Stomach (tissue), 4 donors: ENCODE measurements at regions not wholly inside any gene's neighbourhood (a gene's known extent, or its start where the extent isn't known, plus 50 kb on each side); places are given as distances from the start of the nearest gene placed in this dataset.

Experiments used
- EP300 ChIP-seq: sonication (generic); formaldehyde crosslinking; IDR thresholded peaks from one replicate; pipeline ENCODE4 v1.6.1; 2017; ENCODE audit warnings: antibody characterized with exemption
- POLR2AphosphoS5 ChIP-seq, 3 donors: sonication (generic); formaldehyde crosslinking; IDR thresholded peaks; one replicate each; pipeline ENCODE4 v1.6.1; 2016; ENCODE audit warnings: antibody characterized with exemption in 3 of 3
- TF ChIP-seq, protein P1 (sequence below), 7 experiments: fragments of 450-650 bp in 4 of 7; fragments of 200-600 bp in 3 of 7; sonication (generic) in 3 of 7; IDR thresholded peaks; one replicate each; pipeline ENCODE4 v1.5.1; 2016 to 2019; ENCODE audit warnings: antibody characterized with exemption in 7 of 7, control low read depth in 2 of 7, mild to moderate bottlenecking in 1 of 7

DNA sequence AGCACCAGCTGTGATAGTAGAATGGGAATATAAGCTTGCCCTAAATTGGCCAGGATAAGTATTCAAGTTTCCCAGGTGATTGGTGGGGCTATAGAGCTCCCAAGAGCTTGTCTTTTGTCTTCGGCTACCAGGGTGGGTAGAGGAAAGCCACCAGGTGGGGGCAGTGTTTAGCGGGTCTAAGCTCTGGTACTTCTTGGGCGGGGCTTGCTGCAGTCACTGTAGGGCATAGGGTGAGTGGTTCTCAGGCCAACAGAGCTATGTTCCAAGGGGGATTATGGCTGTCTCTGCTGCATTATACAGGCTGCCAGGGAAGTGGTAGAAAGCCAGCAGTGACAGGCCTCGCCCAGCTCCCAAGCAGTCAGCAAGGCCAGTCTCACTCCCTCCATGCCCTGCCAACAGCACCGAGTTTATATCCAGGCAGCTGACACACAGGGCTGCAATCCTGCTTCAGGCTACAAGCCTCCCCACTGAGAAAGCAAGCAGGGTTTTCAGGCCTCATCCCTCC lies 110.7 kb downstream of the ZNF467 start:
- TF ChIP-seq, protein P1, sequence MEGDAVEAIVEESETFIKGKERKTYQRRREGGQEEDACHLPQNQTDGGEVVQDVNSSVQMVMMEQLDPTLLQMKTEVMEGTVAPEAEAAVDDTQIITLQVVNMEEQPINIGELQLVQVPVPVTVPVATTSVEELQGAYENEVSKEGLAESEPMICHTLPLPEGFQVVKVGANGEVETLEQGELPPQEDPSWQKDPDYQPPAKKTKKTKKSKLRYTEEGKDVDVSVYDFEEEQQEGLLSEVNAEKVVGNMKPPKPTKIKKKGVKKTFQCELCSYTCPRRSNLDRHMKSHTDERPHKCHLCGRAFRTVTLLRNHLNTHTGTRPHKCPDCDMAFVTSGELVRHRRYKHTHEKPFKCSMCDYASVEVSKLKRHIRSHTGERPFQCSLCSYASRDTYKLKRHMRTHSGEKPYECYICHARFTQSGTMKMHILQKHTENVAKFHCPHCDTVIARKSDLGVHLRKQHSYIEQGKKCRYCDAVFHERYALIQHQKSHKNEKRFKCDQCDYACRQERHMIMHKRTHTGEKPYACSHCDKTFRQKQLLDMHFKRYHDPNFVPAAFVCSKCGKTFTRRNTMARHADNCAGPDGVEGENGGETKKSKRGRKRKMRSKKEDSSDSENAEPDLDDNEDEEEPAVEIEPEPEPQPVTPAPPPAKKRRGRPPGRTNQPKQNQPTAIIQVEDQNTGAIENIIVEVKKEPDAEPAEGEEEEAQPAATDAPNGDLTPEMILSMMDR (IDR thresholded peaks at IDR 0.05): peak in 5 of 7 experiments; percentile 28 to 62 (median 42)
- peak; percentile 31 for TF ChIP-seq EP300
- peak in 2 of 3 donors; percentile 17 to 49 for TF ChIP-seq POLR2AphosphoS5 (IDR thresholded peaks at IDR 0.05)
